Brain microvascular endothelial cell (primary cell): ENCODE measurements at regions not wholly inside any gene's neighbourhood (a gene's known extent, or its start where the extent isn't known, plus 50 kb on each side); places are given as distances from the start of the nearest gene placed in this dataset.
A peak's percentile ranks its signal among the peaks of the same experiment; 100 is the strongest.

Experiments
- DNase-seq: peaks from one replicate; pipeline ENCODE4 v3.0.0-alpha.2; 2020
- H3K27ac ChIP-seq: fragments of 250-450 bp; sonication (Bioruptor Pico); 2 replicates; pipeline ENCODE4 v1.5.1; 2020; ENCODE audit warnings: mild to moderate bottlenecking, moderate library complexity
- H3K27me3 ChIP-seq: fragments of 250-450 bp; sonication (Bioruptor Pico); replicated peaks from 2 replicates; pipeline ENCODE4 v1.5.1; 2020; ENCODE audit warnings: mild to moderate bottlenecking
- H3K36me3 ChIP-seq: fragments of 250-450 bp; sonication (Bioruptor Pico); replicated peaks from 2 replicates; pipeline ENCODE4 v1.5.1; 2020; ENCODE audit warnings: mild to moderate bottlenecking
- H3K4me3 ChIP-seq: 2 replicates; pipeline ENCODE4 v1.5.1; 2011; ENCODE audit warnings: low read depth, mild to moderate bottlenecking, control low read depth, low read length, moderate library complexity
- CTCF ChIP-seq: IDR thresholded peaks from 2 replicates; pipeline ENCODE4 v1.5.1; 2011; ENCODE audit warnings: low read depth, mild to moderate bottlenecking, moderate library complexity, low read length, control low read depth, inconsistent platforms; ENCODE audit errors: missing control alignments
- in situ Hi-C: cut with HindIII; loops from 2 replicates; pipeline ENCODE4 v1.10.0; 2017; ENCODE audit warnings: low sequenced_read_pairs, low pct_ligation_motif_present

DNA sequence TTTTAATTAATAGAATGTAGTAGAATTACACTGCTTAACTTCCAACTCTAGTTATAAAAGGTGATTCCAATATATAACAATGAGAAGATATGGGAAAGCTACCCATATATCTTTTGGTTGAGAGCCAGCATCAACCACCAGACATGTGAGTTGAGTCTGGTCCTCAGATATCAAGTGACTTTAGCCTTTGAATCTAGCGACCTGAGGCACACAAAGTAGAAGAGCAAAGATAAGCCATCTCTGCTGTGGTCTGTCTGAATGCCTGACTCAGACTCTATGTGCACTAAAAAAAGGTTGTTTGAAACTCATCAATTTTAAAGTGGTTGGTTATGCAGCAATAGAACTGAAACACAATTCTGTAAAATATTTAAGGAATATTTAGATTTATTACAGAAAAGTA is 492.5 kb upstream of the SOX9 start:
- H3K27ac ChIP-seq: no peak overlapping the region
- H3K36me3 ChIP-seq: no peaks in the 10 kb centered on the region
- in situ Hi-C loops: no loop called here
- TF ChIP-seq CTCF: no peak
- no peaks in the 10 kb centered on the region for H3K27me3 ChIP-seq
- H3K4me3 ChIP-seq: no peak overlapping the region
- peak; percentile 32 for DNase-seq

GRCh38 chr17:71631483-71631882 is 489.3 kb upstream of the SOX9 start:
- no peaks in the 10 kb centered on the region for H3K27me3 ChIP-seq
- no peak overlapping the region for H3K4me3 ChIP-seq
- in situ Hi-C loops: no loop called here
- TF ChIP-seq CTCF: no peak
- DNase-seq: no peak
- no peaks in the 10 kb centered on the region for H3K36me3 ChIP-seq
- H3K27ac ChIP-seq: peak overlapping the region; percentile 53

GRCh38 chr17:71632328-71632727 is 488.5 kb upstream of the SOX9 start:
- no peak for TF ChIP-seq CTCF
- in situ Hi-C loops: no loop called here
- no peak for DNase-seq
- H3K4me3 ChIP-seq: no peak overlapping the region
- H3K27me3 ChIP-seq: no peaks in the 10 kb centered on the region
- peak overlapping the region; percentile 53 for H3K27ac ChIP-seq
- no peaks in the 10 kb centered on the region for H3K36me3 ChIP-seq

GRCh38 chr17:71633391-71633849 is 487.4 kb upstream of the SOX9 start:
- Histone ChIP-seq H3K27me3 (no peaks in the 10 kb centered on the region), H3K36me3 (no peaks in the 10 kb centered on the region), H3K27ac (peak overlapping the region; percentile 44), H3K4me3 (no peak overlapping the region)
- DNase-seq: peak; percentile 78
- no peak for TF ChIP-seq CTCF
- in situ Hi-C loops: no loop called here

GRCh38 chr17:71634376-71634775 is 486.4 kb upstream of the SOX9 start:
- in situ Hi-C loops: no loop called here
- Histone ChIP-seq H3K27me3 (no peaks in the 10 kb centered on the region), H3K36me3 (no peaks in the 10 kb centered on the region), H3K4me3 (no peak overlapping the region), H3K27ac (no peak overlapping the region)
- DNase-seq: no peak
- no peak for TF ChIP-seq CTCF

GRCh38 chr17:71635187-71635586 is 485.6 kb upstream of the SOX9 start:
- H3K4me3 ChIP-seq: no peak overlapping the region
- H3K27me3 ChIP-seq: no peaks in the 10 kb centered on the region
- TF ChIP-seq CTCF: no peak
- H3K36me3 ChIP-seq: no peaks in the 10 kb centered on the region
- DNase-seq: no peak
- in situ Hi-C loops: no loop called here
- H3K27ac ChIP-seq: no peak overlapping the region
